Nephron progenitor cell (in vitro differentiated cells): ENCODE measurements at regions not wholly inside any gene's neighbourhood (a gene's known extent, or its start where the extent isn't known, plus 50 kb on each side); places are given as distances from the start of the nearest gene placed in this dataset.
A peak's percentile ranks its signal among the peaks of the same experiment; 100 is the strongest.

Source experiments
- DNase-seq: peaks from one replicate; pipeline ENCODE4 v3.0.0; 2021
- H3K27ac Mint-ChIP-seq: 2 replicates; pipeline ENCODE4 v1.8.0; 2021; ENCODE audit warnings: mild to moderate bottlenecking, moderate library complexity, mixed read lengths
- H3K27me3 Mint-ChIP-seq: 2 replicates; pipeline ENCODE4 v1.8.0; 2021; ENCODE audit warnings: mild to moderate bottlenecking, low read depth, mixed read lengths; ENCODE audit not compliant: poor library complexity
- H3K36me3 Mint-ChIP-seq: 2 replicates; pipeline ENCODE4 v1.8.0; 2021; ENCODE audit warnings: low read depth, mixed read lengths
- H3K4me1 Mint-ChIP-seq: 2 replicates; pipeline ENCODE4 v1.8.0; 2021; ENCODE audit warnings: mixed read lengths
- H3K4me3 Mint-ChIP-seq: 2 replicates; pipeline ENCODE4 v1.8.0; 2021; ENCODE audit warnings: mild to moderate bottlenecking, moderate library complexity, mixed read lengths
- H3K9me3 Mint-ChIP-seq: 2 replicates; pipeline ENCODE4 v1.8.0; 2021; ENCODE audit warnings: mild to moderate bottlenecking, moderate library complexity, mixed read lengths
- TF ChIP-seq, protein P1 (sequence below): fragments of 200-600 bp; sonication (generic); IDR thresholded peaks from 2 replicates; pipeline ENCODE4 v1.5.0; 2021; ENCODE audit warnings: antibody characterized with exemption

GRCh38 chr6:109308018-109308492 lies 74.2 kb downstream of the CD164 start:
- H3K9me3 Mint-ChIP-seq, result no peaks in the 10 kb centered on the region
- no peak overlapping the region for H3K4me3 Mint-ChIP-seq
- TF ChIP-seq, protein P1, sequence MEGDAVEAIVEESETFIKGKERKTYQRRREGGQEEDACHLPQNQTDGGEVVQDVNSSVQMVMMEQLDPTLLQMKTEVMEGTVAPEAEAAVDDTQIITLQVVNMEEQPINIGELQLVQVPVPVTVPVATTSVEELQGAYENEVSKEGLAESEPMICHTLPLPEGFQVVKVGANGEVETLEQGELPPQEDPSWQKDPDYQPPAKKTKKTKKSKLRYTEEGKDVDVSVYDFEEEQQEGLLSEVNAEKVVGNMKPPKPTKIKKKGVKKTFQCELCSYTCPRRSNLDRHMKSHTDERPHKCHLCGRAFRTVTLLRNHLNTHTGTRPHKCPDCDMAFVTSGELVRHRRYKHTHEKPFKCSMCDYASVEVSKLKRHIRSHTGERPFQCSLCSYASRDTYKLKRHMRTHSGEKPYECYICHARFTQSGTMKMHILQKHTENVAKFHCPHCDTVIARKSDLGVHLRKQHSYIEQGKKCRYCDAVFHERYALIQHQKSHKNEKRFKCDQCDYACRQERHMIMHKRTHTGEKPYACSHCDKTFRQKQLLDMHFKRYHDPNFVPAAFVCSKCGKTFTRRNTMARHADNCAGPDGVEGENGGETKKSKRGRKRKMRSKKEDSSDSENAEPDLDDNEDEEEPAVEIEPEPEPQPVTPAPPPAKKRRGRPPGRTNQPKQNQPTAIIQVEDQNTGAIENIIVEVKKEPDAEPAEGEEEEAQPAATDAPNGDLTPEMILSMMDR, result no peak
- no peaks in the 10 kb centered on the region for H3K36me3 Mint-ChIP-seq
- DNase-seq, result no peak
- peaks cover 42% of the 10 kb centered on the region for H3K4me1 Mint-ChIP-seq
- H3K27me3 Mint-ChIP-seq, result peaks cover 3% of the 10 kb centered on the region
- H3K27ac Mint-ChIP-seq, result no peak overlapping the region

GRCh38 chr6:109306733-109307132 lies 75.5 kb downstream of the CD164 start:
- peaks cover 3% of the 10 kb centered on the region for H3K27me3 Mint-ChIP-seq
- H3K4me1 Mint-ChIP-seq, result peaks cover 50% of the 10 kb centered on the region
- TF ChIP-seq, protein P1, result no peak
- peak overlapping the region; percentile 24 for H3K27ac Mint-ChIP-seq
- H3K36me3 Mint-ChIP-seq, result no peaks in the 10 kb centered on the region
- DNase-seq, result no peak
- no peaks in the 10 kb centered on the region for H3K9me3 Mint-ChIP-seq
- no peak overlapping the region for H3K4me3 Mint-ChIP-seq

- H3K9me3 Mint-ChIP-seq, result no peaks in the 10 kb centered on the region
- H3K4me3 Mint-ChIP-seq, result no peak overlapping the region
- TF ChIP-seq, protein P1, result no peak
- H3K4me1 Mint-ChIP-seq, result peaks cover 67% of the 10 kb centered on the region
- H3K36me3 Mint-ChIP-seq, result no peaks in the 10 kb centered on the region
- H3K27ac Mint-ChIP-seq, result peak overlapping the region; percentile 93
- peaks cover 3% of the 10 kb centered on the region for H3K27me3 Mint-ChIP-seq
- no peak for DNase-seq
These were observed 77.2 kb downstream of the CD164 start for GRCh38 chr6:109305028-109305427.

DNA sequence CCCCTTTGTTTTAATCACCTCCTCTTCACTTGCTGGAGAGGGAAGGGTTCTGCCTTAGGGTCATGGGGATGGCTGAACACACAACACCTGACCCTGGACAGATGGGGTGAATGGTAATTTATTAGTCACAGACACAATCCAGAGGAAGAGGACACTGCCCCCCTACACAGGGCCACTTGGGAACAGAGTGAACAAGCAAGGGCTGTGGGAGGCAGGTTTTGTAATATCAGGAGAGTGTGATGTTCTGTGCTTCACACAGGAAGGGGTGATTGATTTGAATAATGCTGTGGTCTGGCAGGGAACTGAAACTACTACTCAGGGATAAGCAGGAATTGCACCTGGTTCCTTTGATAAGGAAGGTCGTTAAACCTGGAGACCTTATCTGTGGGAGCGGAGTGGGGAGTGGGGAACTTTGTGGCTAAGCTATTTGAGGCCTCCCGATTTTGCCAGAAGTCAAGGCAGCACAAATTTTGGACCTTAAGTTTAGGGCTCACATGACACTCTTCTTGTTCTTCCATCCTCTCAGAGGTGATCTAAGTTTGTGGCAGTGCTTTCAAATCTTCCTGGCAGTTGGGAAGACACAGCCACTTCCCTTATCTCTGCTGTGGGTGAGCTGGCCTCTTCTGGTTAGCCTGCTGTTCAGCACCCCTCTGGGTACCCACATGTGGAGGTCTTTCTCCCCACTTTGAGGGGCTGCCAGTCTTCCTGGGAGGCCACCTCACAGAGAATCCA lies 77.8 kb downstream of the CD164 start:
- H3K4me3 Mint-ChIP-seq, result peak overlapping the region; percentile 53
- no peaks in the 10 kb centered on the region for H3K9me3 Mint-ChIP-seq
- H3K36me3 Mint-ChIP-seq, result no peaks in the 10 kb centered on the region
- H3K4me1 Mint-ChIP-seq, result peaks cover 70% of the 10 kb centered on the region
- TF ChIP-seq, protein P1, result no peak
- H3K27ac Mint-ChIP-seq, result peak overlapping the region; percentile 93
- peaks cover 3% of the 10 kb centered on the region for H3K27me3 Mint-ChIP-seq
- DNase-seq, result no peak

DNA sequence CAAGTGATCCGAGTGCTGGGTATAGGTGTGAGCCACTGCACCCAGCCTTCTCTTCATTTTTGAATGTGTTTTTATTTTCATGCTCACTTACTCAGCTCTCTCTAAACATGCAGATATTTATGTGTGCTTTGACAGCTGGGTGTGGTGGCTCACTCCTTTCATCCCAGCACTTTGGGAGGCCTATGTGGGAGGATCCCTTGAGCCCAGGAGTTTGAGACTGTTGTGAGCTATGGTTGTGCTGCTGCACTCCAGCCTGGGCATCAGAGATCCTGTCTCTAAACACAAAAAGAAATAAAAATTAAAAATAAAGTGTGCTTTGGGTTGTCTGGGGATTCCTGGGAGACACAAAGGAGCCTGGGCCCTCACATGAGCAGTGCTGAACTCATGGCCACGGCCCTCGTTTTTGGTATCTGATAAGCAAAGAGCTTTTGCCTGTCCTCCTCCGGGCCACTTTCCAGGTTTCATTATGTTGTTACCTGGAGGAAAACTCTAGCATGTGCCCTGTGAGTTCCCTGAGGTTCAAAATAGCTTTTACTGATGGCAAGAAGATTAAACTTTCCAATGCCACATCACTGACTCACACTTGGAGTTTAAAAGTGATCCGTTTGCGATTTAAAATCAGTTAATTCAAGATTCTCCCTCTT lies 78.5 kb downstream of the CD164 start:
- Mint-ChIP-seq H3K27ac (peak overlapping the region; percentile 93), H3K27me3 (peaks cover 3% of the 10 kb centered on the region), H3K9me3 (no peaks in the 10 kb centered on the region), H3K4me1 (peaks cover 73% of the 10 kb centered on the region), H3K4me3 (no peak overlapping the region), H3K36me3 (no peaks in the 10 kb centered on the region)
- no peak for DNase-seq
- TF ChIP-seq, protein P1, result no peak
